ENCODE measurements at regions not wholly inside any gene's neighbourhood (a gene's known extent, or its start where the extent isn't known, plus 50 kb on each side); places are given as distances from the start of the nearest gene placed in this dataset.

DNA sequence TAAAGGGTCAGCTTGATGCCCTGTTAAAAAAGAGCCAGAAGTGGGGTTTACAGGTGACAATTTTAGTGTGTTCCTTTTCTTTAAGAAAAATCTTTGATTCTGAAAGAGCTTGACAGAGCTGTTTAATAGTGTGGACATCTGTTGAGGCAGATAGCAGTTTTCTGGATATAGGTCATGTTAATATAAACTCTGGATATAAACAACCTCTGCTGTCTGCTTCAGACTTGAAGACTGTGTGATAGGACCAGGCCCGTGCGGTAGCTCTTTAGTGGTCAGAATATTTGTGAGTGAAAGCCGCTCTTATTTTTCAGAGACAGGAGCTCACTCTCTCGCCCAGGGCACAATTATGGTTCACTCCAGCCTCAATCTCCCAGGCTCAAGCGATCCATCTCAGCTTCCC lies 439.9 kb upstream of the RGS6 start:
- TF ChIP-seq, protein P1, sequence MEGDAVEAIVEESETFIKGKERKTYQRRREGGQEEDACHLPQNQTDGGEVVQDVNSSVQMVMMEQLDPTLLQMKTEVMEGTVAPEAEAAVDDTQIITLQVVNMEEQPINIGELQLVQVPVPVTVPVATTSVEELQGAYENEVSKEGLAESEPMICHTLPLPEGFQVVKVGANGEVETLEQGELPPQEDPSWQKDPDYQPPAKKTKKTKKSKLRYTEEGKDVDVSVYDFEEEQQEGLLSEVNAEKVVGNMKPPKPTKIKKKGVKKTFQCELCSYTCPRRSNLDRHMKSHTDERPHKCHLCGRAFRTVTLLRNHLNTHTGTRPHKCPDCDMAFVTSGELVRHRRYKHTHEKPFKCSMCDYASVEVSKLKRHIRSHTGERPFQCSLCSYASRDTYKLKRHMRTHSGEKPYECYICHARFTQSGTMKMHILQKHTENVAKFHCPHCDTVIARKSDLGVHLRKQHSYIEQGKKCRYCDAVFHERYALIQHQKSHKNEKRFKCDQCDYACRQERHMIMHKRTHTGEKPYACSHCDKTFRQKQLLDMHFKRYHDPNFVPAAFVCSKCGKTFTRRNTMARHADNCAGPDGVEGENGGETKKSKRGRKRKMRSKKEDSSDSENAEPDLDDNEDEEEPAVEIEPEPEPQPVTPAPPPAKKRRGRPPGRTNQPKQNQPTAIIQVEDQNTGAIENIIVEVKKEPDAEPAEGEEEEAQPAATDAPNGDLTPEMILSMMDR (conservative IDR thresholded peaks at IDR 0.05; ENCODE audit: low read depth in 2 of 2) = no peak
- TF ChIP-seq, protein P2, sequence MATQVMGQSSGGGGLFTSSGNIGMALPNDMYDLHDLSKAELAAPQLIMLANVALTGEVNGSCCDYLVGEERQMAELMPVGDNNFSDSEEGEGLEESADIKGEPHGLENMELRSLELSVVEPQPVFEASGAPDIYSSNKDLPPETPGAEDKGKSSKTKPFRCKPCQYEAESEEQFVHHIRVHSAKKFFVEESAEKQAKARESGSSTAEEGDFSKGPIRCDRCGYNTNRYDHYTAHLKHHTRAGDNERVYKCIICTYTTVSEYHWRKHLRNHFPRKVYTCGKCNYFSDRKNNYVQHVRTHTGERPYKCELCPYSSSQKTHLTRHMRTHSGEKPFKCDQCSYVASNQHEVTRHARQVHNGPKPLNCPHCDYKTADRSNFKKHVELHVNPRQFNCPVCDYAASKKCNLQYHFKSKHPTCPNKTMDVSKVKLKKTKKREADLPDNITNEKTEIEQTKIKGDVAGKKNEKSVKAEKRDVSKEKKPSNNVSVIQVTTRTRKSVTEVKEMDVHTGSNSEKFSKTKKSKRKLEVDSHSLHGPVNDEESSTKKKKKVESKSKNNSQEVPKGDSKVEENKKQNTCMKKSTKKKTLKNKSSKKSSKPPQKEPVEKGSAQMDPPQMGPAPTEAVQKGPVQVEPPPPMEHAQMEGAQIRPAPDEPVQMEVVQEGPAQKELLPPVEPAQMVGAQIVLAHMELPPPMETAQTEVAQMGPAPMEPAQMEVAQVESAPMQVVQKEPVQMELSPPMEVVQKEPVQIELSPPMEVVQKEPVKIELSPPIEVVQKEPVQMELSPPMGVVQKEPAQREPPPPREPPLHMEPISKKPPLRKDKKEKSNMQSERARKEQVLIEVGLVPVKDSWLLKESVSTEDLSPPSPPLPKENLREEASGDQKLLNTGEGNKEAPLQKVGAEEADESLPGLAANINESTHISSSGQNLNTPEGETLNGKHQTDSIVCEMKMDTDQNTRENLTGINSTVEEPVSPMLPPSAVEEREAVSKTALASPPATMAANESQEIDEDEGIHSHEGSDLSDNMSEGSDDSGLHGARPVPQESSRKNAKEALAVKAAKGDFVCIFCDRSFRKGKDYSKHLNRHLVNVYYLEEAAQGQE (IDR thresholded peaks at IDR 0.05; ENCODE audit: unreplicated experiment) = no peak
- TF ChIP-seq POLR2AphosphoS5 (IDR thresholded peaks at IDR 0.05; ENCODE audit: low read depth) = no peak
- TF ChIP-seq EZH2 (IDR thresholded peaks at IDR 0.05; ENCODE audit: low read depth, unreplicated experiment) = no peak
- TF ChIP-seq CREB1 (CRISPR knock-in tag; IDR thresholded peaks at IDR 0.05; ENCODE audit: low read depth) = no peak
- no peak for TF ChIP-seq STAT1 (IDR thresholded peaks at IDR 0.05; ENCODE audit: unreplicated experiment)

All from GM23338 (cell line).